GM19023 (cell line): ENCODE measurements at regions not wholly inside any gene's neighbourhood (a gene's known extent, or its start where the extent isn't known, plus 50 kb on each side); places are given as distances from the start of the nearest gene placed in this dataset.
A peak's percentile ranks its signal among the peaks of the same experiment; 100 is the strongest.
"Not testable (repeated sequence)": the region's sequence is repeated elsewhere in the genome, so short reads cannot be mapped to it uniquely, and the experiment has no call there.

ENCODE experiments used
- ATAC-seq: cut with Tn5 transposase; IDR thresholded peaks from one replicate; pipeline ENCODE4 v1.9.1; 2021; ENCODE audit warnings: mild to moderate bottlenecking, moderate library complexity; ENCODE audit not compliant: unreplicated experiment

DNA sequence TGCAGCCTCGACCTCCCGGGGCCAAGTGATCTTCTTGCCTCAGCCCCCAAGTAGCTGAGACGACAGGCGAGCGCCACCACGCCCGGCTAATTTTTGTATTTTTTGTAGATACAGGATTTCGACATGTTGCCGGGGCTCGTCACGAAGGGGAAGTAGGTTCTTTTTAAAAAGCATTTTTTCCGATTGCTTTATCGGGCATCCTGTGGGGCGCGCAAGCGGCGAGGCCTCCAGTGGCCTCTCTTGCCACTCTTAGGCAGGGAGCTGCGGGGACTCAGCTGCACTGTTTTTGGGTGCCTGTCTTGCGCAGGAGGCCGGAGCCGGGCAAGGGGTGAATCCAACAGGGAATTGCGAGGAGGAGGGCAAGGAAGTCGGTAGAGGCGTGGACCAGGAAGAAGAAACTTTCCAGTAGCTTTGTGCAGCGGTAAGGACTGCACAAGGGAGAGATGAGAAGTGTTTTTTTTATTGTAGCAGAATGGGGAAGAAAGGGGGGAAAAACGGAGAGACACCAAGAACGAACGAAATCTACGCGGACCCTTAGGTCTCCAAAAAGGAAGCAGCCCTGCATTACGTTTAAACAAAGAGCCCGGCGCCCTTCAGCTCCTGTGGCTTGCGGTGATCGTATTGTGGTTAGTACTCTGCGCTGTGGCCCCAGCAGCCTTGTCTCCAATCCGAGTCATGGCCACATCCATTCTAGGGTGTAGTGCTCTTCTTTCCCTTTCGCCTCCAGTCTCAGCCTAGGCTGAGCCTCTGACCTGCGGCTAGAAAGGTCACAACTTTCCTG lies 164.8 kb downstream of the PPIAL4G start:
- peak; percentile 45 for ATAC-seq

DNA sequence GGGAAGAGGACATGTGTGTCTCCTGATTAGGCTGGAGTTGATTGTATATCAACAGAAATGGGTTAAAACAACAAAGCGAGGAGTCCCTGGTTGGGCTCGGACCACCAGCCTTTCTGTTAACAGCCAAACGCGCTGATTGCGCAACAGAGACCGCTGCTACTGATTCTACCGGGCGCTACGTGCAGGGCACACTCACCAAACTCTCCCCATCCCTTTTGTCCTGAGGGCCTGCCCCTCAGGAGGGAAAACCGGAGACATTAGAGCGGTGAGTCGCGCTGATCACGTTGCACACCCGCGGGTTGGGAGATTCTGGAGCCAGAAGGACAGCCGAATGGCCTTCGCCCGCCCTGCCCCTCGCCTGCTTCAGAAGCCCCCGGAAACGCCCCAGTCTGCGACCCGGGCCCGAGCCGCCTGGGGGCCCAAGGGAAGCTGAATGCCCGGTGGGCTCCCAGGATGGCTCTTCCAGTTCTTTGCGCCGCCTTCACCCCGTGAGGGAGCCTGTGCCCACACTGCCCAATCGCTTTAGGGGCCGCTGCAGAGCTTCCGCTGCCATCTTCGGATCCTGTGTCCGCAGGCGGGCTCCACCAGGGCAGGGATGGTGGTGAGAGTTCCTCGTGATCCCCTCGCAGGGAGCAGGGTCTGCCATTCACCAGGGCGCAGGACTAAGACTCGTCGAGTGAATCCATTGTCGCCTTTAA lies 165.4 kb upstream of the NBPF11 start:
- no peak for ATAC-seq

DNA sequence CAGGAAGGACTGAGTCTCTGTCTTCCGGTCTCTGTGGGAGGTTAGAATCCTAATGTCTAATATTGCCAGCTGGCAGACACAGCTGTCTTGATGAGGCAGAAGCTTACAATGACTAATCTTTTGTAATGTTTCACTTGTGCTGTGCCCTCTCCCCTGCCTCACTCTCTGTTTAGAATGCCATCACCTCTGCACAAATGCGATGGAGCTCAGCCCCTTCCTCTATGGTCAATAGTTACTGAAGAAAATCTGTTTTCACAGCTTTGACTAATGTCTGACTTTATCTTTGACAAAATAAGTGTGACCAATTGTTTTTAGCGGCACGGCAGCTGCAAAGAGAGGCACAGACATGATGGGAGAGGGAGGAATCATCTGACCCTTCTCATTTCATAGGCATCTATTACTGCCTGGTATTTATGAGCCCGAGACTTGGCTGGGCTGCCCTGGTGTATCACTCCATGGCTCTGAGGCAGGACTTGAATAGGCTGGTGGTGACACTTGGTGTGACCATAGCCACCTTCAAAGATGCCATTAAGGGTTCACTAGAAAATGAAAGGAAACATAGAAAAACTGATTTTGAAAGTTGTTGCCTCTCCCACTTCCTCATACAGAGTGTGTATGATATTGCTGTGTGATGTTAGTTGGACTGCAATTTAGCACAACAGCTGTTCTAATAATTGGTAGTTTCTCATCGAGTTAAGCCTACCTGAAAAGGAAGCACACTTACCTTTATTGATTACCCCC lies 163.2 kb upstream of the NBPF11 start:
- peak; percentile 74 for ATAC-seq

DNA sequence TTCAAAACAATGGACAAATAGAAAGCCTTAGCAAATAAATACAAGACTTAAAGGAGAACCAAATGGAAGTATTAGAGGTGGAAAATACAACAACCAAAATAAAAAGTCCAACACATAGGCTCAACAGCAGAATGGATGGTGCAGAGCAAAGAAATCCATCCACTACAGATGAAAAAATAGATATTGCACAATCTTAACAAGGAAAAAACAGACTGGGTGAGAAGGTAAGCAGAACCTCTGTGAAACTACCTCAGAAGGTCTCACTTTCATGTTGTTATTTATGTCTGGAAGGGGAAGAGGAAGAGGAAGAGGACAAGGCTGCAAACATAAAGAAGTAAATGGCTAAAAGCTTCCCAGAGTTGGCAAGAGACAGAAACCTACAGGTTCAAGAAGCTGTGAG lies 158.7 kb upstream of the NBPF11 start:
- ATAC-seq, result no peak

DNA sequence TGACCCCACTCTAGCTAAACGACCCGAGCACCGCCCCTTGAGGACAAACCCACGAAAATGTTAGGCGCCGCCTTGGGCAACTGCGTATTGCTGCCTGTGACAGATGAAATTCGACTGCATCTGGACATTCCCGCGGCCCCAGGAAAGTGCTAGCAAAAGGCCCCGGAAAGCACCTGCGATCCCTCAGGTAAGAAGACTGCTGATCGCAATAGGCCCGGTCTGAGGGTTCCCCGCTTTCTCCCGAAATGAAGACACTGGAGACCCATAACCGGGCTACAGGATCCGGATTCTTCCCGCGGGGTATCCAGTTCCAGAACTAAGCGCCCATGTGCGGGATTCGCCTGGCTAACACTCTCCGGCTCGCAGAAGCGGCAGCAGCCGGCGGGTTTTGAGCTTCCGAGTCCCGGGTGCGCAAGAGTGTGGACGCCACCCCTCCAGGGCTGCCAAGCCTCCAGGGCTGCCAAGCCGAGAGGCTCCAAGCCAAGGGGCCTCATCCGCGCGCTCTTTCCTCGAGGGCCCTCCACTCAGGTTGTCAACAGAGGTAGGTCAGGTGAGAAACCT lies 157.9 kb upstream of the NBPF11 start:
- no peak for ATAC-seq

DNA sequence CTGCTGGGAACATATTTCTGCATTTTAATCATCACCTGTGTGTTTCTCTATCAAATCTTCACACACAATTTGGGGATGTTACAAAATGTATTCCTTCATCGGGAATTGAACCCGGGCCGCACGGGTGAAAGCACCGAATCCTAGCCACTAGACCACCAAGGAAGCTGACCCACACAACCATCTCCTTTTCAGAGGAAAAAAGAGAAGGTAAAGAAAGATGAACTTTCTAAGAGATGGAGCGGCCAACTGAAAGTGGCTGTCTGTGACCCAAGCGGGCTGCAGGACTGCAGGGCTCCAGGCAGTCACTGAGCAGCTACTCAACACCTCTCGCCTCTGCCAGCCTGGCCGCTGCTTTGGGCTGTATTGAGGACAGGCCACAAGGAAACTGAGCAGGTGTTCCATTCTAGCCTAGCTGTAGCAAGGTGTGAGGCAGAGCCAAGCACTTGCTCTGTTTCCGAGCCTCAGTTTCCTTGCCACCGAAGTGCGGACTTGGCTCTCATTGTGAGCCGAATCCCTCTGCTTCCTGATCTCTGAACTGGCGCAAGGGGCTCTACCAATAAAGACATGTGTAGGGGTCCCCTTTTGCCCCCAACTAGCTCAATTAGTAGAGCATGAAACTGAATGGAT lies 156.9 kb upstream of the NBPF11 start:
- no peak for ATAC-seq

DNA sequence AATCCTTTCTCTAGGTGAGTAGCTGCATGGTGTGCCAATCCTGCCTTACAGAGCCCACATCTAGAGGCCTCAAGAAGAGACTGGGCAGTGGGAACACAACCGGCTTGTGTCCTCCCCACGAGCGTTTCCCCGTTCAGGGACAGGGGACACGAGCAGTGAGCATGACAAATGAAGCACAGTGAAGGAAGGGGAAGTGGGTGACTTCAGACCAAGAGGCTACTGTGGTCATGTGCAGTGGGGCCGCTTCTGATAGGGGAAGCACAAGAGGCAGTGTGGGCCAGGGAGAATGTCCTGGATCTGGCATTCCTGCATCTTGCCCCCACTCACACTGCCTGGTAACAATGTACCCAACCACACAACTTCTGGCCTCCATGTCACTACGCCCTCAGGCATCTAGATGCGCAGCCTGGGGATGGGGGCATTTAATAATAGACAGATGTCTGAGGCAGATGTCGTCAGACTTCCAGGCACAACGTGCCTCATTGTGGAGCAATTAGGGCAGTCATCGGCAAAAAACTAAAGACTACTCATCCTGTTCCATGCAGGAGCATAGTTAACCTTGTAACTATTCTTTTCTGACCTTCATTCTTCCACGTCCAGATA lies 155.6 kb upstream of the NBPF11 start:
- ATAC-seq, result no peak

DNA sequence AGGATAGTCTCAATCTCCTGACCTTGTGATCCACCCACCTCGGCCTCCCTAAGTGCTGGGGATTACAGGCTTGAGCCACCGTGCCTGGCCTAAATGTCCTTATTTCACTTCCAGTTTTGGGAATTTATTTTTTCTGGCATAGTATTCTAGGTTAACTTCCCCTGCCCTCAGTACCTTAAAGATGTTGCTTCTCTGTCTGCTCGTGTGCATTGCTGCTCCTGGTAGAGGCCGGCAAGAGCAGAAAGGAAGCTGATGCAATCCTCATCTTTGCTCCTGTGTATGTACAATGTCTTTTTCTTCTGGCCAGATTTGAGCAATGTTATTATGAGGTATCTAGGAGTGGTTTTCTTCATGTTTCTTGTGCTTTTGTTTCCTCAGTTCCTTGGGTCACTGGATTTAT lies 152.9 kb upstream of the NBPF11 start:
- ATAC-seq, result not testable (repeated sequence)

DNA sequence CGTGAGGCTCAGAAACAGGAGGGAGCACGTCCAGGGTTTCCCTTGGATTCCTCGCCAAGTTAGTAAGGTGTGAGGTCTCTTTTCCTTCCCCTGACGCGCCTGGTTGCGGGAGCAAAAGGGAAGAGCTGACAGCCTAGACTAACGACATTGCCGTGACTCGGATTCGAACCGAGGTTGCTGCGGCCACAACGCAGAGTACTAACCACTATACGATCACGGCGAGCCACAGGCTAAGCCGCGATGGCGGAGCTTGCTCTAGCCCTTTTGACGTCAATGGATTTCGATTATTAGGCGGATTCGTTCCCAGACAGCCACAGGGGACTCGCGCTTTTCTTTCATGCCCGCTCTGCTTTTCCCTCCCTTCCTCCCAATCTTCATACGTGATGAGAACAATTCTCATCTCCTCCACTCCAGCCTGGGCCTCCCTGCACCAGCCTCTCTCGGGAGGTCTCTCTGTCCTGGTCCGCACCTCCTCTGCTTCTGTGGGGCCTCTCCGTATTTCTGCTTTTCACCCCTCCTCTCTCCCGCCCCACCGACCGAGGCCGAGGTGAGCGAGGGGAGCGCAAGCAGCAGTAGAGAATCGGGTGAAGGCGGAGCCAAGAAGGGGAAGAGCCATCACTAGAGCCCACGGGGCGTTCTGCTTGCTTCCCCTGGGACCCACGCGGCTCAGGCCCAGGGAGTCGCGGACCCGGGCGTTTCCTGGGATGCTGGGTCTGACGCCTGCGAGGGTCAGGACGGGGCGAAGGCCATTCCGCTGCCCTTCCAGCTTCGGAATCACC lies 150.7 kb upstream of the NBPF11 start:
- ATAC-seq, result peak; percentile 82

DNA sequence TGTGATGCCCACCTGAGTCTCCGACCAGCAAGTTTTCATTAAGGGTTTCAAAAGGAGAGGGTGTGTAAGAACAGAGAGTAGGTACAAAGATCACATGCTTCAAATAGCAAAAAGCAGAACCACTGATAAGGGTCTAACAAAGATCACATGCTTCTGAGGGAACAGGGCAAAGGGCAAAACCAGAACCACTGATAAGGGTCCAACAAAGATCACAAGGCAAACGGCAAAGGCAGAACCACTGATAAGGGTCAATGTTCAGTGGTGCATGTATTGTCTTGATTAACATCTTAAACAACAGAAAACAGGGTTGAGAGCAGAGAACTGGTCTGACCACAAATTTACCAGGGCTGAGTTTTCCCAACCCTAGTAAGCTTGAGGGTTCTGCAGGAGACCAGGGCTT lies 145.8 kb upstream of the NBPF11 start:
- ATAC-seq, result not testable (repeated sequence)

DNA sequence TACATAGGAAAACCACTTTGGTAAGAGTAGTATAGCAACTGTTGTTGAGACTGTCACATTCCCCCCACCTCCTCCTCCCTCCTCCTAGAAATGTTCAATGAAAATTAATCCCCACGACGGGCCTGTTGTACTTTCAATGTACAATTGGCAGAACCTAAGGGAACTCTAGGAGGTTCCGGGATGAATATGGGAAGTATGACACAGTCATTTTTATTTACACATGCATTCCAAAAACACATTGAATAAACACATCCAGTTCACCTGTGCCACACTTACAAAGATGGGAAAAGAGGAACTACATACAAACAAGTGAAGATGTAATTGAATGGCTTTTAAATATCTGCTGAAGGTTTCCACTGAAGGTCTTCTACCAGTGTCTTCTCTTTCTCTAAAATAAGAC lies 144.4 kb upstream of the NBPF11 start:
- no peak for ATAC-seq

DNA sequence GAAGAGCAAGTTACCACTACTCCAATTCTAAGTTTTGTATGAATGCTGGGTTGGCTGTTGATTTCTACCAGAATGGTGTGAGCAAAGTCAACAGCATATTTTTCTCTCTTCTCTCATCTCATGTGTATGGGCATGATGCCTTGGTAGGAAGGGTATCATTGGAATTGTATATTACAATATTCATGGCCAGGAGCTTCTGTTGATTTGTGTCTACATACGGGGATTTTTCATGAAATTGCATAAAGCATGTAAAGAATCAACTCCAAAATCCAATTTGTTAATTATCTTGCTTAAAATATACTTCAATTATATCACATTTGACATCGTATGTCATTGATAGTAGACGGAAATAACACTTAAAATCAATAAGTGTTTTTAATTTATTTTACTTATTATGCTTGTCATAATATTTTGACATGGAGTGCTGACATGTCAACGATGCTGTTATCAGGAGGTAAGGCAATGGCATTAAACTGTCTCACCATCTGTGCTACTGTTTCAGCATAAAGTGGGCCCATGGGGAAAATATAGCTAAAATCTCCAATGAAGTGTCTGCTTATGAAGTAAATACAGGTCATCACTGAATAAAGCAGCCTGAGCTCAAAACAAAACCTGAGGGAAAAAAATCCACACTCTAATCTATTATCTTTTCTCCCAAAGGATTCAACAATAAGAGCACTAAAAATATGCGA lies 142.2 kb upstream of the NBPF11 start:
- no peak for ATAC-seq

DNA sequence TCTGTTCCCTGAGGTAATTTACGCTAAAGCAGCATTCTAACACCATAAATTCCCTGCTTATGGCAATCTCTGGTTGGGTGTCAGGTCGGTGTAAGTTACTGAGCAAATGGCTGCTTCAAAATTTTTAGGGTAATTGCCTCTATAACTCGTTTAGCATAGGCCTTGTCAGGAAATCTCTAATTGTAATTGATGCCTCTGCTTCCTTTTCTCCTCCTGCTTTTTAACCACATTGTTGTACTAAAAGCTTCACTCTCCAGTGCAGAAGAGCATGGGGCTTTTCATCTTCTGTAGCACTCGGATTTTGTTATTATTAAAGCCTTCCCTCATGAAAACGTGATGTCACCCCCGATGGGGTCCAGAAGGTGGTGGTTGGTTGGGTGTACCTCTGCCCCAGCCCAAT lies 141.6 kb upstream of the NBPF11 start:
- ATAC-seq, result no peak

DNA sequence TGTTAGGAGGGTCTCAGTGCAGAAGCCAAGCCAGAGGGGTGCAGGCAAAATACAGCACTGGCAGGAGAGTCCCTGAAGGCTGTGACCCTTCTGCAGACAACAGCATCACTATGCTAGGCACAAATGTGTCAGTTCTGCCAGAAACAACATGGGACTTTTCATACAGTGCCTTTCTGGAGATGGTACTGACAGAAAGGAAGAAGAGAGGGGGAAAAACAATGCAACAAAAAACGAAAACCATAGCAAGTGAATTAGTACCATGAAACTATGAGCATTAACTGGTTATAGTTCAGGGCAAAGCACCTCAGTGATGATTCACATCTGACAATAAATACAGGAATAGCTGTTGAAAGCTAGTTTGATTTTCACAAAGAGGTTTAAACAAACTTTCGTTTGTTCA lies 140.8 kb upstream of the NBPF11 start:
- ATAC-seq, result no peak

DNA sequence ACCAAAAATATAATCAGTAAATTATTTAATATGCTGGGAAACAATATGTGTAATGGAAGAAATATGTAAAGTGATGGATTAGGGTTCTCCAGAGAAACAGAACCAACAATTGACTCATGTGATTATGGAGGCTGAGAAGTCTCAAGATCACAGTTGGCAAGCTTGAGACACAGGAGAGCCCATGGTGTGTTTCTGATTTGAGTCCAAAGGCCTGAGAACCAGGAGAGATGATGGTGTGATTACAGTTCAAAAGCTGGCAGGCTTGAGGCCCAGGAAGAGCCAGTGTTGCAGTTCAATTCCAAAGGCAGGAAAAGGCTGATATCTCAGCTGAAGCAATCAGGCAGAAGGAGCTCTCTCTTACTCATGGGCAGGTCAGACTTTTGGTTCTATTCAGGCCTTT lies 138.8 kb upstream of the NBPF11 start:
- no peak for ATAC-seq

DNA sequence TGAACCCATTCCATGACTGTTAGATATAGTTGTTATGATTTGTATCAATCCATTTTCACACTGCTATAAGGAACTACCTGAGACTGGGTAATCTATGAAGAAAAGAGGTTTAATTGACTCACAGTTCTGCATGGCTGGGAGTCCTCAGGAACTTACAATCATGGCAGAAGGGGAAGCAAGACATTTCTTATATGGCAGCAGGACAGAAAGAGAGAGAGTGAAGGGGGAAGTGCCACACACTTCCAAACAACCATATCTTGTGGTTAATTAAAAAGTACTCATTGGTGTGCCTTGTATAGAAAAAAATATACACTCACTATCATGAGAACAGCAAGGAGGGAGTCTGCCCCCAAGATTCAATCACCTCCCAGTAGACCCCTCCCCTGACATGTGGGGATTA lies 137.6 kb upstream of the NBPF11 start:
- no peak for ATAC-seq

DNA sequence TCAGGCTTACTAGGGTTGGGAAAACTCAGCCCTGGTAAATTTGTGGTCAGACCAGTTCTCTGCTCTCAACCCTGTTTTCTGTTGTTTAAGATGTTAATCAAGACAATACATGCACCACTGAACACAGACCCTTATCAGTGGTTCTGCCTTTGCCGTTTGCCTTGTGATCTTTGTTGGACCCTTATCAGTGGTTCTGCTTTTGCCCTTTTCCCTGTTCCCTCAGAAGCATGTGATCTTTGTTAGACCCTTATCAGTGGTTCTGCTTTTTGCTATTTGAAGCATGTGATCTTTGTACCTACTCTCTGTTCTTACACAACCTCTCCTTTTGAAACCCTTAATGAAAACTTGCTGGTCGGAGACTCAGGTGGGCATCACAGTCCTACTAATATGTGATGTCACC lies 133.9 kb upstream of the NBPF11 start:
- not testable (repeated sequence) for ATAC-seq

DNA sequence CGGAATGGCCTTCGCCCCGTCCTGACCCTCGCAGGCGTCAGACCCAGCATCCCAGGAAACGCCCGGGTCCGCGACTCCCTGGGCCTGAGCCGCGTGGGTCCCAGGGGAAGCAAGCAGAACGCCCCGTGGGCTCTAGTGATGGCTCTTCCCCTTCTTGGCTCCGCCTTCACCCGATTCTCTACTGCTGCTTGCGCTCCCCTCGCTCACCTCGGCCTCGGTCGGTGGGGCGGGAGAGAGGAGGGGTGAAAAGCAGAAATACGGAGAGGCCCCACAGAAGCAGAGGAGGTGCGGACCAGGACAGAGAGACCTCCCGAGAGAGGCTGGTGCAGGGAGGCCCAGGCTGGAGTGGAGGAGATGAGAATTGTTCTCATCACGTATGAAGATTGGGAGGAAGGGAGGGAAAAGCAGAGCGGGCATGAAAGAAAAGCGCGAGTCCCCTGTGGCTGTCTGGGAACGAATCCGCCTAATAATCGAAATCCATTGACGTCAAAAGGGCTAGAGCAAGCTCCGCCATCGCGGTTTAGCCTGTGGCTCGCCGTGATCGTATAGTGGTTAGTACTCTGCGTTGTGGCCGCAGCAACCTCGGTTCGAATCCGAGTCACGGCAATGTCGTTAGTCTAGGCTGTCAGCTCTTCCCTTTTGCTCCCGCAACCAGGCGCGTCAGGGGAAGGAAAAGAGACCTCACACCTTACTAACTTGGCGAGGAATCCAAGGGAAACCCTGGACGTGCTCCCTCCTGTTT lies 128.9 kb upstream of the NBPF11 start:
- ATAC-seq, result peak; percentile 78
